Renal cortical epithelial cell (primary cell): ENCODE measurements at regions not wholly inside any gene's neighbourhood (a gene's known extent, or its start where the extent isn't known, plus 50 kb on each side); places are given as distances from the start of the nearest gene placed in this dataset.

Source experiments
- DNase-seq: peaks from one replicate; pipeline ENCODE4 v3.0.0-alpha.2; 2011; ENCODE audit warnings: low read depth

GRCh38 chr1:223048026-223048425 is 95.0 kb downstream of the TLR5 start:
- no peak for DNase-seq

GRCh38 chr1:223052462-223052861 is 90.6 kb downstream of the TLR5 start:
- no peak for DNase-seq

DNA sequence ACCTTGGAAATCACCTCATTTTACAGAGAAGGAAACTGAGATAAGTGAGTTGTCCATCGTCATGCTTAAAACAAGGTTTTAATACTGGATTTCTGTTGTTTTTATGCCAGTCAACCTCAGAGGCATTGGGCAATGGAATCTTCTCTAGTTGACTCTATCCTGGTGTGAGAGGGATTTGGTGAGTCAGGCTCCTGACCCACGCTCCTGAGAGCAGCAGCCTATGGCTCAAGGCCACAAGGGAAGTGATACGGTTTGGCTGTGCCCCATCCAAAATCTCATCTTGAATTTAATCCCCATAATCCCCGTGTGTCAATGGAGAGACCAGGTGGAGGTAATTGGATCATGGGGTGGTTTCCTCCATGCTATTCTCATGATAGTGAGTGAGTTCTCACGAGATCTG is 90.1 kb downstream of the TLR5 start:
- DNase-seq, result peak; percentile 18

GRCh38 chr1:223056802-223057201 is 86.2 kb downstream of the TLR5 start:
- DNase-seq, result peak; percentile 46

DNA sequence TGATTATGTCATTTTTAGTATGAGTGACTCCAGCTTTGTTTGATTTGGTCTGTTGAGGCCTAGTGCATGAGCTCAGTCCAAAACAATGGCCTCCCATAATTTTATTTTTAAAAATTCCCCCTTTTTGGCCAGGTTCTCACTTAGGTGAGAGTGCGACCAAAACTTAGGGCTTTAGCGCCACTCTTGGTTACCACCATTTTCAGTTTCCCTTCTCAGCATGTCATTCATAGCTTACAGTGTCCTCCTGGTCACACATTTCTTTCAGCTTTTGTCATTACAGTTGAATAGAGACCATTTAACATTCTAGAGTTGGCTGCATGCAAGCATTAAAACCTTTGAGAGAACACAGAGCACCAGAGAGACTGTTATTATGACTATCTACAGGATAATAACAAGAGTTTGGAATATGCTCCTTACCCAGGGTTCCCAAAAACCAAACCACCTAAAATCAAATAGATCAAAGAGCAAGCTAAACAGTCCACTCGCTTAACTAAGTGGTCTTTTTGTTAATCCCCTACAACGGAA is 85.4 kb downstream of the TLR5 start:
- DNase-seq, result no peak
